Putamen (tissue), 1 donor: ENCODE measurements at regions not wholly inside any gene's neighbourhood (a gene's known extent, or its start where the extent isn't known, plus 50 kb on each side); places are given as distances from the start of the nearest gene placed in this dataset.

Experiments
- DNase-seq: peaks from one replicate; pipeline ENCODE4 v3.0.0-alpha.2; 2016; ENCODE audit warnings: low spot score

DNA sequence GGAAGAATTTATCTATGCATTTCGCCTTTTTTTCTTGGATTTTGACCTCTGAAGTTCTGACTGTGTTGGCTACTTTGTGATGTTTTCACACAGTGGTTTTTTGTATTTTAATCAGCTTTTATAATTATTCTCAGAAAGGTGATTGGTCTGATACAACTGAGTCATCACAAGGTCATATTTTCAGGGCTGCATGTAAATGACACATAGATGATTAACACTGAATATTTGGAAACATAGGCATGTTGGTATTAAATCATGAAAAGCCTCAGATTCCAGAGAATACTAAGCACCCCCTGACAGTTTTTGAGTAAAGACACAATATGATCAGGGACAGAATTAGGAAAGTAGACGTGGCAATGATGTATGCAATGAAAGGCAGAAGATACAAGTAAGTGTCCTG lies 175.5 kb upstream of the SLCO3A1 start:
- no peak for DNase-seq

DNA sequence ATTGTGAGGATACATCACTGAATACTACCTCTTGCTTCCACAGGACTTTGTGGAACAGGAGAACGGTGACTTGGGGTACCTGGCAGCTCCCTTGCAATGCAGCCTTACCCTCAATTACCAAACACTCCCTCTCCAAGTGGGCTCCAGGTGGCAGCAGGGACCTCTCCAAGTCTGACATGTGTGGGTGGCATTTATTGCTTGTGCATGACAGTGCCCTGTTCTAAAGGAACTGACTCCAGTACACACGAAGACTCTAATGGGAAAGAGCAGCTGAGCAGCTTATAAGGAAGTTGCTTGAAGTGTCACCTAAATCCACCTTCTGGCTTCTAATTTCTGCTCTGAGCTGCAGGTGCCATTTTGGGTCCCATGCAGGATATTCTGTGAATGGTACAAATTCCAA lies 174.1 kb upstream of the SLCO3A1 start:
- DNase-seq = no peak

DNA sequence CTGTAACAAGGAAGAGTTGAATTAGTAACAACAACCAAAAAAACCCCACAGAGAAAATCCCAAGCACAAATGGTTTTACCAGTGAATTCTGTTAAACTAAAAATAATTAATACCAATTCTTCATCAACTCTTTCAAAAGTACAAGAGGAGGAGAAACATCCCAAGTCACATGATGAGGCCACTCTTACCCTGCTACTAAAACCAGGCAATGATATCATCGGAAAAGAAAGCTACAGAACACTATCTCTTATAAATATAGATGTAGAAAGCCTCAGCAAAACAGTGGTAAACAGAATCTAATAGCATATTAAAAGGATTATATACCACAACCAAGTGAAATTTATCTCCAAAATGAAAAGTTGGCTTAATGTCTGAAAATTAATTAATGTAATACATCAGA lies 168.1 kb upstream of the SLCO3A1 start:
- no peak for DNase-seq

DNA sequence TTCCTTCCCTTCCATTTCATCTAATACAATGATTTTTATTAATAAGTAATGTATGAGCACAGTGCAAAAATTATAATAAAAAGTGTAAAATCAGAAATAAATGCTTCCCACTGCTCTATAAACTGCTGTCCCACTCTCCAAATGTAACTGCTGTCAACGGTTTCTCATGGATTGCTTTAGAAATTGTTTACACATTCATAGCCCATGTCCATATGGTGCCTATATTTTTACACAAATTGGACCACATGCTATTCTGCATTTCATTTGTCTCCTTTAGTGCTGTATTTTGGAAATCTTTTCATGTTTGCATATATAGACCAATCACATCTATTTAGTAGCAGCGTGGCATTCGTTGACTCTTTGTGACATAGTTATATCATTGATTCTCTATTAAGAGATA lies 164.7 kb upstream of the SLCO3A1 start:
- DNase-seq = no peak

DNA sequence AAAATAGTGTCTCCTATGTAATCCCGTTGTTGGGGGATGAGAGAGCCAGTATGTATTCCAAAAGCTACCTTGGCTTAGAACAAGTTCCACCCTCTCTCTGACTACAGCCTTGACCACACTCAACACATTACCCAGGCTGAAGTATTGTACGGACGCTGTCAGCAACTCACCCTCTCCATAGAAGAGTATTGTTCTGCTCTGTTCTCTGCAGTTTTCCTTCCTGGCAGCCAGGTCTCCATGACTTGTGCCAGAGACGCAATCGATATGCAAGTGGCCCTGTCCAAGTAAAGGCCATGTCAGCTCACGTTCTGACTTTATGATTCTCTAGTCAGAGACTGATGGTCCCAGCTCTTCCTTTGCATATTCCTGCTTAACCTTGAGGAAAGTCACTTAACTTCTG lies 164.1 kb upstream of the SLCO3A1 start:
- no peak for DNase-seq

DNA sequence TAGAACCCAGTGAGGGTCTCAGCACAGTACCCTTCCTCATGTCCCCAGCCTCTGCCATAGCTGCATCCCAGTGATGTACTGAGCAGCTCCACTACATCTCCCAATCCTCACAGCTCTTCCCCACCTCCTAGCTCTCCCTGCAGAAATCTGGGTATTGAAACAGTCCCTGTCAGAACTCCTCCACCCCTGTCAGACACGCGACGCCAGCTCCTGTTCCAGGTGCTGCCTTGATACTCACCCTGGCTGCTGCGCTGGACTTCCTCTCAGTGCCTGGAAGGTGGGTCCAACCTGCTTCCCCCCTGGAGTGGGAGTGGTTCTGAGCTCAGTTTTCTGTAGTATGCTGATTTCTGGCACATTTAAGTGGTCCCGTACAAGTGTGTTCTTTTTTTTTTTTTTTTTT lies 160.9 kb upstream of the SLCO3A1 start:
- DNase-seq = no peak

DNA sequence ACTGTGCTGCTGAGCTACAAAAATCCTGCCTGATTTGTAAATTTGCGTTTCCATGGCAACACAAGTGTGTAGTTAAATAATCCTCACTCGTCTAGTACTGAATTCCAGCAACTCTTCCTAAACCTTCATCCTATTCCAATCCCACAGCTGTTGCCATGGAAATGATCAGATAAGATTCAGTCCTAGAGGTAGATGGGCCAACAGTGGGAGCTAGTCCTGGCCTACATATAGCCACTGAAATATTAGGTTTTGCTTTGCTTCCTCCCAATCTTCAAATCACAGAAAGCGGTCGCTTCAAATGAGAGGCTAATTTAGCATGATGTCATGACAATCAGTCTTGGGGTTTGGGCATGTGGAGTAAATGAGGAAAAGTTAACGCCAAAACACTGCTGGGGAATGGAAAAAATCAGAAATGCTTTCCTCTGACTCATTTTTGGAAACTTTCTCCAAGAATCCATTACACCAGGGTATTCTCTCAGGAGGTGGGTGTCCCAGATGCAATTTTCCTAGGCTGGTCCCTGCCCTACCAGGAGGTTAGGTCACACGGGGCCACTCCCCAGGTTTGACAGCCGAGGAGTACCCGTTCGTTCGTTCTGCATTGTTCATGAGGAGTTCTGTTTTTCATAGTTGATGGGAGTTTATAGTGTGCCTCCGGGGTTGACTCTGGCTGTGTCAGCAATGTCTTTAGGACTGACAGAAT lies 159.2 kb upstream of the SLCO3A1 start:
- DNase-seq = peak; percentile 57

DNA sequence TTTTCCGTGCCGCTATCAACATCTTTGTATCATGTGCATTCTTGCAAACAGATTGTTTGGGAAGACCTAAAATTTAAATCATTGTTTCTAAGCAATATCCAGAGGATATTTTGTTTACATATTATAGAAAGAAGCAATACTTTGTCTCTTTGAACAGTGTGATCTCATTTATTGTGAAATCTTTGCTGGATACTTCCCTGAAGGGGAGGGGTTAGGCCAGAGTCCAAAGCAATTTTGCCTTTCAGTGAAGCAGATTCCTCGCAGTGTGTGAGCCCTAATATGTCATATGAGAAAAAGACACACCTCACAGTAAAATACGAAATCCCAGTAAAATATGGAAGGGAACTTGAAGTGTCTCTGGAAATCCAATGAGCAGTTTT lies 158.7 kb upstream of the SLCO3A1 start:
- DNase-seq = peak; percentile 25

DNA sequence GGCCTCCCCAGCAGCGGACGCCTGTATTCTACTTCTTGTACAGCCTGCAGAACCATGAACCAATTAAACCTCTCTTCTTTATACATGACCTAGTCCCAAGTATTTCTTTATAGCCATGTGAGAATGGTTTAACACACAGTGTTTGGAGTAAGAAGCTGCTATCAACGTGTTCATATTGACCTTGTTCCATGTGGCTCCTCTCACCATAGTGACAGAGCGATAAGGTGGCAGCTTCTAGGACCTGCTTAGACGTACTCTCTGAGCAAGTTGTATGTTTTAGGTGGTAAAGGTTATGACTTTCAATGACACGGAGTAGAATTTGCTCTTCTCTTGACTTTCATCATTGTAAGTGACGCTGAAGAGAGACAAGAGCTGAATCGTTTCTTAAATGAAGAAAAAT lies 157.7 kb upstream of the SLCO3A1 start:
- no peak for DNase-seq

DNA sequence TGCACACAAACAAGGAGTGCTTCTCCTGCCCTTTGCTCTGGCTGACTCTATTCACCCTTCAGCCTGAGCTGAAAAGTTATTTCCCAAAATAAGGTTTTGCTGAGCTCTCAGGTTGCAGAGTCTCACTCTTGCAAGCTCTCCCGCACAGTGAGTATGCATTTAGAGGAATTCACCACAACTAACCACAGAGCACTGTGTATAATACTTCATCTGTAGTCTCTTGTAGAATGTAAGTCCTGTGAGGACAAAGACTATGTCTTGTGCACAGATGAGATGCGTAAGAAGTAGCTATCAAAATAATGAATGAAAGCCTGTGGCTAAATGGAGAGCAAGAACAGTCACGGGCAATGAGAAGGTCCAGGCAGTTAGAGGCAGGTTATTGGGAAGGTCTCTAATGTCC lies 156.5 kb upstream of the SLCO3A1 start:
- no peak for DNase-seq

DNA sequence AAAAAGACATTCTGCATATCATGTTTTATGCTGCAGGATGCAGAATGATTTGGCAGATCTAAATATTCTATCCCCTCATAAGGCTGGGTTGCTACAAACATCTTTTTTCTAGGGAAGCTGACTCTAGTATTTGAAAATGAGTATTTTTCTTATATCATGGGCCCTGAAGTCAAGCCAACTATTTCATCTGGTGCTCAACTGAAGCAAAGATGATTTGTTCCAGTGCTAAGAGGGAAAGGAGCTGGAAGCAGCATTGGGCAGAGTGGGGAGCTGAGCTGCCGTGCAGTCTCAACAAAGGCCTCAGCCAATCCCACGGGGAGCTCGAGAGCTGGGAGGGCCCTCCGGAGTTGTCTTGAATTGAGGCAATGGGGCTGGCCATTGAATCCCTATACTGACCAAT lies 155.3 kb upstream of the SLCO3A1 start:
- DNase-seq = no peak

DNA sequence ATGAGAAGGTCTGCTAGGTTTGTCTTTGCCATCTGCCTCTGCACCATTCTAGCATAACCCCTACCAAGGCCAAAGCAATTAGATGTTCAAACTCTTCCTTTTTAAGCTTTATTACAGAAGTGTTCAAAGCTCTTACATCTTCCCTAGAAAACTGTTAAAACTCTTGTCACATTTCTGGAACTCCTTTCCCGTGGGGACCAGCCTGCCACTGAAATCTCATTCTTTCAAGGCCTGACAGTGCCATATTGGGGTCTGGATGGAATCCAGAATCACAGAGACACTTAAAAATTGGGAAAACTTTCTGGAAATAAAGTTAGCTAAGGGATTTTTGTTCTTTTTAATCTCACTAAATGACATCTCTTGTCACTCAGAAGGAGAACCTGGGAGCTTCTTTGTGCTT lies 153.8 kb upstream of the SLCO3A1 start:
- DNase-seq = no peak

DNA sequence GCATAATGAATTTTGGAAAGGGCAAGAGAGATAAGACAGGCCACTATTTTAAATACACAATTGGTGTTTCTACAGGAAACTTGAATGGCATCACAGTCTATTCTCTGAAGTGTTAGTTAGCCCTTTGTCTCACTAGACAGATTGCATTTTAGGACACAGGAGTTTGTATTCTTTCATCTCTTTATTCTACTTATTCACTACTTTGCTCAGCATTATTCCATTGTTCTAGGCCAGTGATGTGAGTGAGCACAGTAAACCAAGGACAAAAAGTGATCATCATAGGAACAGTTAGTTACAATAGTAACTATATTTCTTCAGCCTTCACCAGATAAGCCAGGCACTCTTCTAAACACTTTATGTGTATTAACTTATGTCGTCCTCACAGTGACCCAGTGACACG lies 150.2 kb upstream of the SLCO3A1 start:
- DNase-seq = no peak

DNA sequence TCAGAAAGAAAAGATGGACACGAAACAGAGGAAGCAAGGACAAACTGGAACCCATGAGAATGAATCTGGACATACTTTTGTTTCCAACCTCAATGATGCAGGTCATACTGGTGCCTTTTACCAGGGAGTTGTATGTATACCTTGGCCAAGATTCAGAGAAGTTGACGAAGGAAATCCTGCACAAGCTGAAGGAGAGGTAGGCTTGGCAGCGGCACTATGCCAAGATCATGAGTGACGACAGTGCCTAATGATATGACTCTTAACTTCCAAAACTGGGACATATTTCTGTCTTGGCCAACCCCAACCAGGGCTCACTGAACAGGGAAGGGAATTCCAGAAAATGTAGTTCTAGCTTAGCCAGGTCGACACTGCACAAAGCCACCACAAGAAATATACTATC lies 149.2 kb upstream of the SLCO3A1 start:
- DNase-seq = no peak

DNA sequence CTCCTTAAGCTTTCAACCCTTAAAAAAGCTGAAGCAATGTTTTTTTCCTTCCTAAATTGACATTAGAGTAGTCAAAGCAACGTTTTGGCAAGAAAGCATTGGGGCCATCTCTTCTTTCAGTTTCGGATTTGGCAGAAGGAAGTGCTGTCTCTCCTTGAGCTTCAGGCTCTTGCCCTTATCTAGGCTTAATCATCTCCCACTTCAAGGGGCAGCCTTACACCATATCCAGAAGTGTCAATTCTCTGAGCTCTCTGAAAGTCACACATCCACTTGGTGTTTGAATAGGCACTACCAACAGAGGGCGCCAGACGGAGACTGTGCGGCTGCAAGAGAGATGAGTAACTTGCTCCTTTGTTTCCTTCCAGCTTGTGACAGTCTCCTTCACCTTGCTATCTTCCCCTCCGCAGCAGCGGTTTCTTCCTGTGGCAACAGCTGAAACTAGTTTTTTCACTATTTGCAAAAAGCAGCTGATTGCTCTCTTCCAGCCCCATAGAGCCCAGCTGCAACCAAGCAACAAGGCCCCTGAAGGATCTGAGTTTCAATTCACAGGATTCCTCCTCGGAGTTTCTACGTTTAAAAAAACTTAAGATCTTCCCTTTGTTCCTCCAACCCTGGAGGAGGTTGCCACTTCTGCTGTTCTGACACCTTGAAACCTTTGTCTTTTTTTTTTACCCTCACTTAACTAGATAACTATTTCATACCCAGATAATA lies 147.0 kb upstream of the SLCO3A1 start:
- peak; percentile 81 for DNase-seq

DNA sequence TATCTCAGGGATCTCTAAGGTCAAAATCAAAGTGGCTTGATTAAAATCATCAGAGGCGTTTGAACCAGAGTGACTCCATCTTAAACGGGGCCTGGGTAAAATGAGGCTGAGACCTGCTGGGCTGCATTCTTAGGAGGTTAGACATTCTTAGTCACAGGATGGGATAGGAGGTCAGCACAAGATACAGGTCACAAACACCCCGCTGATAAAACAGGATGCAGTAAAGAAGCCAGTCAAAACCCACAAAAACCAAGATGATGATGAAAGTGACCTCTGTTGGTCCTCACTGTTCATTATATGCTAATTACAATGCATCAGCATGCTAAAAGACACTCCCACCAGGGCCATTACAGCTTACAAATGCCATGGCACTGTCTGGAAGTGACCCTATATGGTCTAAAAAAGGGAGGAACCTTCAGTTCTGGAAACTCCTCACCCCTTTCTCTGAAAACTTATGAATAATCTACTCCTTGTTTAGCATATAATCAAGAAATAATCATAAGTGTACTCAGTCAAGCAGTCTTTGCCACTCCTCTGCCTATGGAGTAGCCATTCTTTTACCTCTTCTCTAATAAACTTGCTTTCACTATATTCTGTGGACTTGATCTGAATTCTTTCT lies 143.3 kb upstream of the SLCO3A1 start:
- DNase-seq = no peak

DNA sequence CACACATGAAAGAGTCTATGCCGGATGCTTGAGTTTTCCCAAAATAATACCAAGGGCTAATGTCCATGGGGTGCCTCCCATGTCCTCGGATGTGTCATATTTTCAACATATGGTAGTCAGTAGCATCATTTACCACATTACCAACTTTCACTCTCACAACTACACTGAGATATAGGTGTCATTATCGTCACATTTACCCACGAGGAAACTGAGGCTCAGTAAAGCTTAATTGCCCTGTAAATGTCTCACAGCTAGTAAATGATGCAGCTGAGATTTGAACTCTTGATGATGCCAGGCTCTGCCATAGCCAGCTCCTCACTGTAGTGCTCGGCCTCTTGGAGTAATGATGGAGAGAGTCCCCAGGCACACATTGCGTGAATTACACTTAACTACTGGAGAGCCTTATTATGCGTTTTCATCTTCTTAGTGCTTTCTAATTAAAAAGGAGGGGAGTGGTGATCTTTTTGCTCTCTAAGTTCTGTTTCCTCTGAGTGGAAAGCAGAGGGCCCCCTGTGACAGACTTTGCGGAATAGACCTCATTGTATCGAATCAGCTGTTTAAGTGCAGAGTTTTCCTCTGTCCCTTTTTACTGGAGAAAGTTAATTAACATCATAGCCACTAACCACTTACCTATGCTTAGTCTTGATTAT lies 142.0 kb upstream of the SLCO3A1 start:
- DNase-seq = no peak

DNA sequence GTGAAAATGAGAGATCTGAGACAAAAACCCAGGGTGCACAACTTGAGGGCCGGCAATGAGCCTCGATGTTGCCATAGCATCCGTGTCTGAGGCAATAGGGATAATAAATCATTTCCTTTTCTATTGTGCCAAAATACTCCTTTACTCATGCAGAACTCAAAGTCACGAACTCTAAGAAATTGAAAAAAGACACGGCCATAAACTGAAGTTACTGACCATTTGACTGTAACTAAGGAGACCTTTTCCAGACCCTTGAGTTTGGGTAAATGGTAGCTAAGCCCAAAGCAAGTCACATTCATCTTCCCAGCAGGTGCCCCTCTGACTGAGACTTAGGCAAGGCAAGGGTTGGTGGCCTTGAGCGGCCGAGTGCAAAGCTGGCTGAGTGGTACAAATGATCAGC lies 141.2 kb upstream of the SLCO3A1 start:
- DNase-seq = no peak

DNA sequence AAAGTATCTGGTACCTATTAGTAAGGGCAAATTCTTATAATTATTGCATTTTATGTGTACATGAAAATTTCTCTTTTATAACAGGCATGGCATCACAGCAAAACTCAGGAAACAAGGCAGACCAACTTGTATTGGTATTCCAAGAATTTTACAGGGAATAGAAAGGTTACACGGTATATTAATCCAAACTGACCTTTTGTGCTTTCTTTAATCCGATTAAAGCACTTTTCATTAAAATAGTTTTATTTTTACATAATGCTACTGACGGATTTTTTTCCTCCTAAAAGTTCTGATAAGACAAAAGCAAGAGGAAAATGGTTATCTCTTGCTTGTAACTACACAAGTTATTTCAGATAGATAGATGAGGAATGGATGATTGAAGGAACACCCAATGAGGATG lies 137.0 kb upstream of the SLCO3A1 start:
- no peak for DNase-seq

DNA sequence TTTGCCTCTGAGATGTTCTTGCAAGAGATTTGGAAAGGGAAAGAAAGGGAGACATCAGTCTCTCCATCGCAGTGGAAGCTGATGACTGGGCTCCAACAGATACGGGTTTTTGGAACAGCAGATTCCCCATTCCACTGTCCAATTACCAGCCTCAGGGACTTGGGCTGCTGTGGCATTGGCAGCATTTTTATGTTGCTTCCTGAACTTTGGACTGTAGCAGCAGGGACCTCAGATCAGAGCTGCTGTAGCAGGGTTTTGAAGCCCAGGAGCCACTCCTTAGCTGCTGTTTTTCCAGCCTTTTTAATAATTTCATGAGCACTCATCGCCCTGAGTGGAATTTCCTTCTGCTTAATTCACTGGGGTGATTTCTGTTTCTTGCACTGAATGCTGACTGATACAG lies 135.7 kb upstream of the SLCO3A1 start:
- DNase-seq = no peak

DNA sequence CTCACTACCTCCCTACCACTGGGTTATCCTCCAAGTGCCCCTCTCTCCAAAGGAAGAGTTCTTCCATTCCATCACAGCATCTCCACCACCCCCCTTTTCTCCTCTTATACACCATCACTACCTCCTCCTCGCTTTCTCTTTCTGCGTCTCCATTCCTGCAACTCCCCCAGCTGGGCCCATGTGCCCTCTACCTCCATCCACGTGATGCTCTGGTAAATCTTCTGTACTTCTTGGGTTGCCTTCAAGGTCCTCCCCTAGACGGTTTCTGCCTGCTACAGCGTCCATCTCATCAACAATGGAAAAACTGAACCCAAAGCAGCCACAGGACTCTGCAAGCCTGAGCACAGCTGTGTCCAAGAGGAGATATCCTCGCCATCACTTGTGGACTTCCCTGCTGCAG lies 129.5 kb upstream of the SLCO3A1 start:
- DNase-seq = no peak

DNA sequence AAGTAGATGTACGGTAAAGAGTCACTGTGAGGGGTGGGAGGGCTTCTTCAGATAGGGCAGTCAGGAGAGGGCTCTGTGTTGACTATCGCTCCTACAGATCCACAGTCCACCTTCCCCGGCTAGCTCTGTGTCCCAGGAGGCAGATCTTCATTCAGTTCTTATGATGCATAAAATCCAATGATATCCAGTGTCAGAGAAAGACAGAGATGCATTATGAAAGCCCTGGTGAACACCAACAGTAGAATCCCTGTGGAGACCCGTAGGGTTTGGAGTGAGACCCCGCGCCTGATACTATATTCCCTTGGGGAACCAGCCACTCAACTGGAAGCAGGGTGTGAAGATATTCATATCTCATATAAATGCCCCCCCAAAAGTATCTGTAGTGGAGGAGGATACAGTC lies 119.8 kb upstream of the SLCO3A1 start:
- DNase-seq = no peak

DNA sequence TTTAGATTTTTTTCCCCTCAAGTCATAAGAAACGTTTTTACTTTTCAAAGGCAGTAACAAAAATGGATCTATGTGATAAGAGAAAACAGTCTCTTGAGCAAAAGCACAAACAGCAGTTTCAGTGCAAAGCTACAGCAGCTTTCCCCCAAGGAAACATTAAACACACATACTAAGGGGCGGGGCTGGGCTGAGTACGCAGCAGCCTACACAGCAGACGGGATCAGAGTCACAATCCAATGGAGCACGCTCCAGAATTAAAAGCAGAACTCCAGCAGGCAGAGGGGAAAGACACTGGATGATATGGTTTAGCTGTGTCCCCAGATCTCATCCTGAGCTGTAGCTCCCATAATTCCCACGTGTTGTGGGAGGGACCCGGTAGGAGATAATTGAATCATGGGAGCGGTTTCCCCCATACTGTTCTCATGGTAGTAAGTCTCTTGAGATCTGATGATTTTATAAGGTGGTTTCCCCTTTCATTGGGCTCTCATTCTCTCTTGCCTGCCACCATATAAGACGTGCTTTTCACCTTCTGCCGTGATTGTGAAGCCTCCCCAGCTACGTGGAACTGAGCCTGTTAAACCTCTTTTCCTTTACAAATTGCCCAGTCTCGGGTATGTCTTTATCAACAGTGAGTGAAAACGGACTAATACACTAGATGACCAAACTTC lies 116.2 kb upstream of the SLCO3A1 start:
- DNase-seq = no peak
